ENCODE measurements at regions not wholly inside any gene's neighbourhood (a gene's known extent, or its start where the extent isn't known, plus 50 kb on each side); places are given as distances from the start of the nearest gene placed in this dataset.

DNA sequence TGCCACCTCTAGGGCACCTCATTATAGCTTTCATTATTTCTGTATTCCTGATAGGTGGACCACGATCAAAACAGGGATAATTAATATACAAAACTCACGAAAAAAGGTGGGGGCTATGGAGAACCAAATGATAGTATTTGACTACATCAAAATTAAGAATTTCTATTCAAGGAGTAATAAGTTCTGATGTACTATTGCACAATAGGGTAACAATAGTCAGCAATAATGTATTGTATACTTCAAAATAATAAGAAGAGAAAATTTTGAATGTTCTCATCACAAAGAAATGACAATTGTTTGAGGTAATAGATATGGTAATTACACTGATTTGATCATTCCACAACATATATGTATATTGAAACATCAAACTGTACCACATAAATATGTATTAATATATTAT is 327.3 kb upstream of the TRAM1L1 start:
- TF ChIP-seq CTCF (IDR thresholded peaks at IDR 0.05) = no peak
- no peak for TF ChIP-seq POLR2AphosphoS5 (IDR thresholded peaks at IDR 0.05)
- no peak for TF ChIP-seq POLR2A (IDR thresholded peaks at IDR 0.05)
- TF ChIP-seq EP300 (IDR thresholded peaks at IDR 0.05) = no peak
